K562 (cell line): ENCODE measurements at regions not wholly inside any gene's neighbourhood (a gene's known extent, or its start where the extent isn't known, plus 50 kb on each side); places are given as distances from the start of the nearest gene placed in this dataset.

Experiments used
- EHMT2 ChIP-seq: fragments of 450-650 bp; IDR thresholded peaks from 2 replicates; pipeline ENCODE4 v1.6.1; 2018; ENCODE audit warnings: antibody characterized with exemption
- HMGN3 ChIP-seq: IDR thresholded peaks from 2 replicates; pipeline ENCODE4 v1.6.1; 2011; ENCODE audit warnings: borderline replicate concordance, low read depth, mild to moderate bottlenecking, mixed read lengths, low read length; ENCODE audit not compliant: insufficient read length; ENCODE audit errors: extremely low read depth
- HSF4 ChIP-seq: fragments of 250-450 bp; sonication (Bioruptor Pico); IDR thresholded peaks from 2 replicates; pipeline ENCODE4 v2.1.2; 2022; ENCODE audit warnings: mild to moderate bottlenecking, moderate library complexity, borderline replicate concordance
- MXI1 ChIP-seq: IDR thresholded peaks from 2 replicates; pipeline ENCODE4 v1.6.1; 2011; ENCODE audit warnings: low read depth, mild to moderate bottlenecking, improper control_type of control experiment, low read length
- POLR3A ChIP-seq: IDR thresholded peaks from 2 replicates; pipeline ENCODE4 v1.6.1; 2011; ENCODE audit warnings: borderline replicate concordance, mild to moderate bottlenecking, moderate library complexity; ENCODE audit not compliant: insufficient read length, insufficient read depth; ENCODE audit errors: extremely low read depth
- RBBP5 ChIP-seq: fragments of 200-600 bp; sonication (generic); IDR thresholded peaks from 2 replicates; pipeline ENCODE4 v1.6.1; 2012; ENCODE audit warnings: borderline replicate concordance, mild to moderate bottlenecking, low read length, control low read depth, inconsistent platforms; ENCODE audit not compliant: insufficient read depth, poor library complexity, severe bottlenecking
- TF ChIP-seq, protein P1 (sequence below), 2 experiments: fragments of 450-650 bp; formaldehyde crosslinking in 1 of 2; IDR thresholded peaks; 2 replicates each; pipeline versions ENCODE4 v1.4.0 to v1.6.1; 2014 to 2020; ENCODE audit warnings: mild to moderate bottlenecking in 2 of 2, borderline replicate concordance in 1 of 2, low read depth in 1 of 2
- TF ChIP-seq, protein P2 (sequence below): sonication (generic); formaldehyde crosslinking; IDR thresholded peaks from 2 replicates; pipeline ENCODE4 v1.8.0; 2023; ENCODE audit warnings: mild to moderate bottlenecking, missing genetic modification reagents

DNA sequence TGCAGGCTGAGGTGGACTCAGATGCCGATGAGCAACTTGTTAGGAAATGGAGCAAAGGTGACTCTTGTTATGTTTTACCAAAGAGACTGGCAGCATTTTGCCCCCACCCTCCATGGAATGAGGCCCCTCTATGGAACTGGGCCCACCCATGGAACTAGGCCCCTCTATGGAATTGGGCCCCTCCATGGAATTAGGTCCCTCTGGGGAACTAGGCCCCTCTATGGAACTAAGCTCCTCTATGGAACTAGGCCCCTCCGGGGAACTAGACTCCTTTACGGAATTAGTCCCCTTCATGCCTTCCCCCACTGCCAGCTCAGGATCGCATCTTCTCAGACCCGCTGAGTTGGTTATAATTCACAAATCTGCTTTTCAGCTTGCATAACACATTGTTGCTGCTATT is 144.9 kb downstream of the THBS2 start:
- TF ChIP-seq RBBP5 (no peak), EHMT2 (no peak), MXI1 (no peak), HSF4 (CRISPR knock-in tag) (no peak), POLR3A (no peak), HMGN3 (no peak)
- TF ChIP-seq, protein P1, sequence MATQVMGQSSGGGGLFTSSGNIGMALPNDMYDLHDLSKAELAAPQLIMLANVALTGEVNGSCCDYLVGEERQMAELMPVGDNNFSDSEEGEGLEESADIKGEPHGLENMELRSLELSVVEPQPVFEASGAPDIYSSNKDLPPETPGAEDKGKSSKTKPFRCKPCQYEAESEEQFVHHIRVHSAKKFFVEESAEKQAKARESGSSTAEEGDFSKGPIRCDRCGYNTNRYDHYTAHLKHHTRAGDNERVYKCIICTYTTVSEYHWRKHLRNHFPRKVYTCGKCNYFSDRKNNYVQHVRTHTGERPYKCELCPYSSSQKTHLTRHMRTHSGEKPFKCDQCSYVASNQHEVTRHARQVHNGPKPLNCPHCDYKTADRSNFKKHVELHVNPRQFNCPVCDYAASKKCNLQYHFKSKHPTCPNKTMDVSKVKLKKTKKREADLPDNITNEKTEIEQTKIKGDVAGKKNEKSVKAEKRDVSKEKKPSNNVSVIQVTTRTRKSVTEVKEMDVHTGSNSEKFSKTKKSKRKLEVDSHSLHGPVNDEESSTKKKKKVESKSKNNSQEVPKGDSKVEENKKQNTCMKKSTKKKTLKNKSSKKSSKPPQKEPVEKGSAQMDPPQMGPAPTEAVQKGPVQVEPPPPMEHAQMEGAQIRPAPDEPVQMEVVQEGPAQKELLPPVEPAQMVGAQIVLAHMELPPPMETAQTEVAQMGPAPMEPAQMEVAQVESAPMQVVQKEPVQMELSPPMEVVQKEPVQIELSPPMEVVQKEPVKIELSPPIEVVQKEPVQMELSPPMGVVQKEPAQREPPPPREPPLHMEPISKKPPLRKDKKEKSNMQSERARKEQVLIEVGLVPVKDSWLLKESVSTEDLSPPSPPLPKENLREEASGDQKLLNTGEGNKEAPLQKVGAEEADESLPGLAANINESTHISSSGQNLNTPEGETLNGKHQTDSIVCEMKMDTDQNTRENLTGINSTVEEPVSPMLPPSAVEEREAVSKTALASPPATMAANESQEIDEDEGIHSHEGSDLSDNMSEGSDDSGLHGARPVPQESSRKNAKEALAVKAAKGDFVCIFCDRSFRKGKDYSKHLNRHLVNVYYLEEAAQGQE (IDR thresholded peaks at IDR 0.05; ENCODE audit: borderline replicate concordance), result no peak
- TF ChIP-seq, protein P1 (CRISPR knock-in tag; IDR thresholded peaks at IDR 0.05; ENCODE audit: low read depth), result no peak
- TF ChIP-seq, protein P2, sequence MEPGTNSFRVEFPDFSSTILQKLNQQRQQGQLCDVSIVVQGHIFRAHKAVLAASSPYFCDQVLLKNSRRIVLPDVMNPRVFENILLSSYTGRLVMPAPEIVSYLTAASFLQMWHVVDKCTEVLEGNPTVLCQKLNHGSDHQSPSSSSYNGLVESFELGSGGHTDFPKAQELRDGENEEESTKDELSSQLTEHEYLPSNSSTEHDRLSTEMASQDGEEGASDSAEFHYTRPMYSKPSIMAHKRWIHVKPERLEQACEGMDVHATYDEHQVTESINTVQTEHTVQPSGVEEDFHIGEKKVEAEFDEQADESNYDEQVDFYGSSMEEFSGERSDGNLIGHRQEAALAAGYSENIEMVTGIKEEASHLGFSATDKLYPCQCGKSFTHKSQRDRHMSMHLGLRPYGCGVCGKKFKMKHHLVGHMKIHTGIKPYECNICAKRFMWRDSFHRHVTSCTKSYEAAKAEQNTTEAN, result no peak
